Testis (tissue), 2 donors: ENCODE measurements at regions not wholly inside any gene's neighbourhood (a gene's known extent, or its start where the extent isn't known, plus 50 kb on each side); places are given as distances from the start of the nearest gene placed in this dataset.
A peak's percentile ranks its signal among the peaks of the same experiment; 100 is the strongest.

ENCODE experiments used
- DNase-seq: peaks from one replicate; pipeline ENCODE4 v3.0.0-alpha.2; 2019
- H3K27ac ChIP-seq, 2 donors: fragments of 200-600 bp; sonication (generic); one replicate each; pipeline ENCODE4 v1.5.1; 2019
- H3K27me3 ChIP-seq: fragments of 200-600 bp; sonication (generic); one replicate; pipeline ENCODE4 v1.5.1; 2019
- H3K36me3 ChIP-seq: fragments of 200-600 bp; sonication (generic); one replicate; pipeline ENCODE4 v1.5.1; 2017; ENCODE audit warnings: low read depth; ENCODE audit errors: missing control alignments
- H3K4me1 ChIP-seq: fragments of 200-600 bp; sonication (generic); one replicate; pipeline ENCODE4 v1.5.1; 2019
- H3K4me3 ChIP-seq, 2 donors: fragments of 200-600 bp; sonication (generic); one replicate each; pipeline ENCODE4 v1.5.1; 2017 to 2019
- H3K9me3 ChIP-seq: fragments of 200-600 bp; sonication (generic); one replicate; pipeline ENCODE4 v1.5.1; 2017
- CTCF ChIP-seq, 3 experiments: fragments of 450-650 bp in 2 of 3; fragments of 200-600 bp in 1 of 3; sonication (generic) in 1 of 3; IDR thresholded peaks; one replicate each; pipeline ENCODE4 v1.5.1; 2016 to 2019; ENCODE audit warnings: antibody characterized with exemption in 3 of 3, mild to moderate bottlenecking in 2 of 3, moderate library complexity in 1 of 3
- POLR2A ChIP-seq: fragments of 450-650 bp; IDR thresholded peaks from one replicate; pipeline ENCODE4 v1.6.1; 2017; ENCODE audit warnings: antibody characterized with exemption, mild to moderate bottlenecking, moderate library complexity
- WGBS, 2 donors: methylation state at CpG; one replicate each; pipeline ENCODE4 v1.1.5; 2018; 5-methylcytosine and 5-hydroxymethylcytosine counted together
- intact Hi-C: fragments of 100-400 bp; cut with DNase I; formaldehyde crosslinking; loops from one replicate; pipeline ENCODE4 v1.15.1; 2023; ENCODE audit warnings: low total_unique reads

DNA sequence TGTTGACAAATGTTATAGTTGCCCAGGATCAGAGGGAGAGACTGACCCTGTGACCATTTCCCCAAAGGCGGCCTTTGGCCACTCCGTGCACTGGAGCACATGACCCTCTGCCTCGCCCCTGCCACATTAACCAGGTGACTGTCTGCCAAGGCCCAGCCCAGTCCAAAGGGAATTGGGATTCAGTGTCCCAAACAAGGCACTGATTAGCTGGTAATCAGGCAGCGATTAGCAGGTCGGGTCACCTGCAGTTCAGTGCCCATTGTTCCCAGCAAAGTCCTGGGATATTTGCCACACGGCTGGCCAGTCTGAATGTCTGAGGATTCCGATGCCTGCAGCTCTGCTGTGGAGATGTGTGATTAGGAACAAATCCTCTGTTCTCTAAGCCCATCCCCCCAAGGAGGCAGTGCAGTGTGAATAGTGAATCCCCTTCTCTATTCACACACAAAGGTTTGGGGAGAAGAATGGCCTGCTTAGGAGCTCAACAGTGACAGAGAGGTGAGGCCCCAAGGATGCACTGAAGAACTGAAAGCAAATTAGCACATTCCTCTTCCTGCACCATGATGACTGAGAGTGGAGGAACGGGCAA is 123.1 kb upstream of the MAF start:
- TF ChIP-seq CTCF (IDR thresholded peaks at IDR 0.05) (no peak), POLR2A (no peak)
- 80 to 94% methylated on average over 4 to 8 of the region's 8 CpGs for WGBS, 2 donors
- Histone ChIP-seq H3K36me3 (no peaks in the 10 kb centered on the region), H3K9me3 (no peaks in the 10 kb centered on the region), H3K4me3 (no peak overlapping the region), H3K27me3 (no peaks in the 10 kb centered on the region), H3K27ac (no peak overlapping the region), H3K4me1 (peaks cover 8% of the 10 kb centered on the region)
- intact Hi-C loops: no loop called here
- no peak for DNase-seq

- Histone ChIP-seq H3K4me3 (no peak overlapping the region), H3K27ac (no peak overlapping the region), H3K9me3 (no peaks in the 10 kb centered on the region), H3K27me3 (no peaks in the 10 kb centered on the region), H3K4me1 (peaks cover 13% of the 10 kb centered on the region), H3K36me3 (no peaks in the 10 kb centered on the region)
- 34 to 40% methylated on average over 6 of the region's 6 CpGs for WGBS, 2 donors
- intact Hi-C loops: no loop called here
- no peak for TF ChIP-seq CTCF (IDR thresholded peaks at IDR 0.05)
- no peak for TF ChIP-seq POLR2A
- DNase-seq: peak; percentile 26
Observed at GRCh38 chr16:79721270-79721669, 120.7 kb upstream of the MAF start.

DNA sequence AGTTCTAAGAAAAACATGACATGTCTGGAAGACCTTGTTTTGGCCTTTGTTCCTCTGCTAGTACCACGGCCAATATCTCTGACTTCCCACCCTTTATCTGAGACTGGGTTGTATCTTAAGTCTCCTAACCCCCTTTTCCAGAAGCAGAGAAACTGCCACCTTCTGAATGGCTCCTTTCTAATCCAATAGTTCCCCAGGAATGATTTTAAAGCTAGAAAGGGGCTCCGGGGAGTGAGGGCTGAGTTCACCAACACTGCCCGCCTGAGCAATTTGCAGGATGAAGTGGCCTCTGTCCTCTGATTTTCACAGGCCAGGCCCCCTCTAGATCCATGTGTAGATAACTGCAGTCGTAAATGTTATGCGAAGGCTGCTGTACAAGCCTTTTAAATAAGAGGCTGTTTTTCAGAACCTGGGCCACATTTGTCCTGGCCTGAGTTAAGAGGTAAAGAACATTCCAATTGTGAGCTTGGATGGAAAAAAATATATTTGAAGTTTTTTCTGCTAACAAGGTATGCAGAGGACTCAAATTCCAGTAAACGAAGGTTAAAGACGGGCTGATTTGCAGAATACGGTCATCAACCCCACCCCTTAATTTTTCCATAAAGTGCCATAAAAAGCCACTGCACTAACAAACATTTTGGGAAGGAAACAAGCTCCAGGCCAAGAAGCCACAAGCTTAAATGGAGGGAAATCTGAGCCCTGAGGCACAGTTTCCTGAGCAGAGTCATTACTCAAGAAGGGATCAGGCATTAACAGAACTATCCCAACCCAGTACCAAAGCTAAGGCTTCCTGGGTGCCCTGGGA is 117.0 kb upstream of the MAF start:
- no peaks in the 10 kb centered on the region for H3K36me3 ChIP-seq
- H3K4me1 ChIP-seq: peaks cover 13% of the 10 kb centered on the region
- no peaks in the 10 kb centered on the region for H3K27me3 ChIP-seq
- TF ChIP-seq POLR2A (no peak), CTCF (IDR thresholded peaks at IDR 0.05) (no peak)
- H3K27ac ChIP-seq: peak overlapping the region in 1 of 2 donors; percentile 7
- 57 to 66% methylated on average over 8 of the region's 8 CpGs for WGBS, 2 donors
- no peak for DNase-seq
- H3K4me3 ChIP-seq: no peak overlapping the region
- intact Hi-C loops: no loop called here
- H3K9me3 ChIP-seq: no peaks in the 10 kb centered on the region

DNA sequence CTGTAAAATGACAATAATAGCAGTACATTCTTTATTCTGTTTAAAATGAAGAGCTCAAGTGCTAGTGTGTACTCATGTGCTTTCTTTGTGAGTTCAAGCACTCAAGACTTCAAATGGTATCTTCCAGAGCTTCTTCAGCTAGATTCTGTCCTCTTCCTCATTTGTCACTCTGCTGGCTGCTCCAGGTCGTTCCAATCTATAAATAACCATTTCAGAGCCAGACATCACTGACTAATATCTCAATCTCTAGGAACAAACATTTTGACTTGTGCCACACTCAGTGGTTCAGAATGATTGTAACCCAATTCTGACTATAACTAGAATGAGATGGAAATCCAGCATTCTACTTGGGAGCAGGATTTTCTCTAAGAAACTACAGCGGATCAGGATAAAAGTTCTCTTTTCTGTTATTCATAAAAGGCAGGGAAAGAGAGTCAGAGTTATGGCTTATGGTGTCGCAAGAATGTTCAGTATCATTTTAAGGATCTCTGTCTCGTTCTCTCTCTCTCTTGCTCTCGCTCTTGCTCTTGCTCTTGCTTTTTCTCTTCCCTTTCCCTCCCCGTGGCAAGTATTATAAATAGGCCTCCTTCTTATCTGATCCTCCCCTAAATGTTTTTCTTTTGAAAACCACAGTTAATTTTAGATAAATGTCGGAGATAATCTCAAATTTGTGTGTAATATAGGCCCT is 116.3 kb upstream of the MAF start:
- DNase-seq: no peak
- TF ChIP-seq POLR2A (no peak), CTCF (IDR thresholded peaks at IDR 0.05) (no peak)
- intact Hi-C loops: no loop called here
- 60 to 69% methylated on average over 7 of the region's 7 CpGs for WGBS, 2 donors
- Histone ChIP-seq H3K4me3 (no peak overlapping the region), H3K9me3 (no peaks in the 10 kb centered on the region), H3K27me3 (no peaks in the 10 kb centered on the region), H3K4me1 (peaks cover 10% of the 10 kb centered on the region), H3K27ac (peak overlapping the region in 1 of 2 donors; percentile 7), H3K36me3 (no peaks in the 10 kb centered on the region)
